Keratinocyte (primary cell): ENCODE measurements at regions not wholly inside any gene's neighbourhood (a gene's known extent, or its start where the extent isn't known, plus 50 kb on each side); places are given as distances from the start of the nearest gene placed in this dataset.

Experiments used
- EZH2 ChIP-seq: IDR thresholded peaks from one replicate; pipeline ENCODE4 v1.6.1; 2012; ENCODE audit warnings: inconsistent platforms, mild to moderate bottlenecking, low read length, moderate library complexity
- TF ChIP-seq, protein P1 (sequence below), 3 experiments: IDR thresholded peaks in 1 of 3; conservative IDR thresholded peaks in 1 of 3; optimal IDR thresholded peaks in 1 of 3; 2 replicates in 2 of 3; 3 replicates in 1 of 3; pipeline versions ENCODE3 to v1.5.1; 2011; ENCODE audit warnings: low read length in 3 of 3, mild to moderate bottlenecking in 3 of 3, moderate library complexity in 2 of 3, control low read depth in 1 of 3, inconsistent platforms in 1 of 3; ENCODE audit not compliant: insufficient read depth in 2 of 3; ENCODE audit errors: extremely low read depth in 1 of 3

DNA sequence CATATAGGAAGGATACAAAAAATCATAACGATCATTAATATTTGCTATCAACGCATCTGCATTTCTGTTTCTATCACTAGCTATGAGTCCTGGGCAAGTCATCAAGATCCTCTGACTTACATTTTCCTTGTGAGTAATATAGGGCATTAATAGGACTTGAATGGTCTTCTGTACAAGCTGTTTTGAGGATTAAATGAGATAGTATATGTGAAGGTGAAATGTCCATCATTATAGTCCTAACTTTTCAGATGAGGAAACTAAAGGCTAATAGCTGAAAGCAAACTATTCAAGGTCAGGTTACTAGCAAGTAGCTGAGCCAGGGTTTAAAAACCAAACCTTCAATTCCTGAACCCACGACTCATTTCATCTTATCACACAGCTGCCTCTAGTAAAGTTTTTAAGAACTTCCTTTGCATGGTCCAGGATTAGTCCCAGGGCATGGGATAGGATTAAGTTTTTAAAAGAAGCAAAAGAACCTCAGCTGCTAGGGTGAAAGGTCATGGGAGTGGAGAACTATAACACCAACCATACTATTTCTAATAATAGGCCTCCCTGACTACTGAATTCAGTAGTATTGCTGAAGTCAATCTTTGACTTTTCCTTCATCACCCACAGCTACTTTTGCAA lies 101.4 kb upstream of the ADAMTS20 start:
- TF ChIP-seq, protein P1, sequence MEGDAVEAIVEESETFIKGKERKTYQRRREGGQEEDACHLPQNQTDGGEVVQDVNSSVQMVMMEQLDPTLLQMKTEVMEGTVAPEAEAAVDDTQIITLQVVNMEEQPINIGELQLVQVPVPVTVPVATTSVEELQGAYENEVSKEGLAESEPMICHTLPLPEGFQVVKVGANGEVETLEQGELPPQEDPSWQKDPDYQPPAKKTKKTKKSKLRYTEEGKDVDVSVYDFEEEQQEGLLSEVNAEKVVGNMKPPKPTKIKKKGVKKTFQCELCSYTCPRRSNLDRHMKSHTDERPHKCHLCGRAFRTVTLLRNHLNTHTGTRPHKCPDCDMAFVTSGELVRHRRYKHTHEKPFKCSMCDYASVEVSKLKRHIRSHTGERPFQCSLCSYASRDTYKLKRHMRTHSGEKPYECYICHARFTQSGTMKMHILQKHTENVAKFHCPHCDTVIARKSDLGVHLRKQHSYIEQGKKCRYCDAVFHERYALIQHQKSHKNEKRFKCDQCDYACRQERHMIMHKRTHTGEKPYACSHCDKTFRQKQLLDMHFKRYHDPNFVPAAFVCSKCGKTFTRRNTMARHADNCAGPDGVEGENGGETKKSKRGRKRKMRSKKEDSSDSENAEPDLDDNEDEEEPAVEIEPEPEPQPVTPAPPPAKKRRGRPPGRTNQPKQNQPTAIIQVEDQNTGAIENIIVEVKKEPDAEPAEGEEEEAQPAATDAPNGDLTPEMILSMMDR (optimal IDR thresholded peaks at IDR 0.05 in 1 of 3, IDR thresholded peaks at IDR 0.05 in 1 of 3, conservative IDR thresholded peaks at IDR 0.05 in 1 of 3; ENCODE audit: extremely low read depth in 1 of 3, insufficient read depth in 2 of 3, low read length in 3 of 3): no peak
- TF ChIP-seq EZH2: no peak
